CD4-positive, alpha-beta memory T cell (primary cell): ENCODE measurements at regions not wholly inside any gene's neighbourhood (a gene's known extent, or its start where the extent isn't known, plus 50 kb on each side); places are given as distances from the start of the nearest gene placed in this dataset.

Experiments
- CTCF ChIA-PET: fragments of 350-600 bp; sonication (Branson Sonifier 250); formaldehyde crosslinking; loops from one replicate; lab custom pipeline; 2021; ENCODE audit warnings: inconsistent platforms; ENCODE audit not compliant: partially characterized antibody; lab: Charles Lee
- POLR2A ChIA-PET: fragments of 350-600 bp; sonication (Branson Sonifier 250); formaldehyde crosslinking; loops from one replicate; lab custom pipeline; 2021; ENCODE audit not compliant: partially characterized antibody; lab: Charles Lee
- DNase-seq, 5 donors: peaks; one replicate each; pipeline versions ENCODE4 v3.0.0 to v3.0.0-alpha.2; 2020 to 2022; ENCODE audit warnings: mixed read lengths in 1 of 5
- H3K27ac ChIP-seq: one replicate; pipeline ENCODE4 v1.7.0; 2013; ENCODE audit warnings: low read depth, low read length
- H3K27me3 ChIP-seq: 2 replicates; pipeline ENCODE4 v1.7.0; 2013; ENCODE audit warnings: mild to moderate bottlenecking, low read length, moderate library complexity; ENCODE audit not compliant: insufficient read depth
- H3K36me3 ChIP-seq: 2 replicates; pipeline ENCODE4 v1.7.0; 2013; ENCODE audit warnings: mild to moderate bottlenecking, low read length, moderate library complexity; ENCODE audit not compliant: insufficient read depth
- H3K4me1 ChIP-seq: 2 replicates; pipeline ENCODE4 v1.7.0; 2013; ENCODE audit warnings: mild to moderate bottlenecking, low read length, moderate library complexity; ENCODE audit not compliant: insufficient read depth
- H3K4me3 ChIP-seq, 2 donors: one replicate each; pipeline ENCODE4 v1.7.0; 2013; ENCODE audit warnings: low read length in 2 of 2, mild to moderate bottlenecking in 1 of 2
- H3K9me3 ChIP-seq, 2 donors: one replicate each; pipeline ENCODE4 v1.7.0; 2013; ENCODE audit warnings: low read length in 2 of 2, control low read depth in 1 of 2; ENCODE audit not compliant: control insufficient read depth in 1 of 2
- H3K27ac Mint-ChIP-seq, 7 donors: one replicate each; pipeline ENCODE4 v1.8.0; 2020 to 2021; ENCODE audit warnings: mixed read lengths in 7 of 7, mild to moderate bottlenecking in 6 of 7, inconsistent platforms in 3 of 7, moderate library complexity in 3 of 7
- H3K27me3 Mint-ChIP-seq, 2 donors: one replicate each; pipeline ENCODE4 v1.8.0; 2020 to 2021; ENCODE audit warnings: mixed read lengths in 2 of 2
- H3K36me3 Mint-ChIP-seq, 2 donors: one replicate each; pipeline ENCODE4 v1.8.0; 2020 to 2021; ENCODE audit warnings: mixed read lengths in 2 of 2, inconsistent platforms in 1 of 2, mild to moderate bottlenecking in 1 of 2
- H3K4me1 Mint-ChIP-seq, 4 donors: one replicate each; pipeline ENCODE4 v1.8.0; 2020 to 2021; ENCODE audit warnings: mixed read lengths in 4 of 4, mild to moderate bottlenecking in 1 of 4
- H3K4me3 Mint-ChIP-seq, 8 donors: one replicate each; pipeline ENCODE4 v1.8.0; 2020 to 2021; ENCODE audit warnings: mixed read lengths in 8 of 8, mild to moderate bottlenecking in 7 of 8, moderate library complexity in 6 of 8, inconsistent platforms in 3 of 8
- H3K9me3 Mint-ChIP-seq, 8 donors: one replicate each; pipeline ENCODE4 v1.8.0; 2020 to 2021; ENCODE audit warnings: mixed read lengths in 8 of 8, mild to moderate bottlenecking in 5 of 8, inconsistent platforms in 3 of 8, moderate library complexity in 1 of 8
- intact Hi-C: fragments of 100-400 bp; cut with micrococcal nuclease; formaldehyde crosslinking; loops from one replicate; pipeline ENCODE4 v1.15.1; 2023

- H3K27me3 Mint-ChIP-seq: no peaks in the 10 kb centered on the region
- CTCF ChIA-PET: no interaction called here
Measured at GRCh38 chrX:21153503-21153902, 220.7 kb upstream of the CNKSR2 start.

GRCh38 chrX:21155916-21156315 lies 218.3 kb upstream of the CNKSR2 start:
- intact Hi-C loops: no loop called here
- Mint-ChIP-seq H3K4me1 (no peaks in the 10 kb centered on the region), H3K27ac (no peak overlapping the region), H3K36me3 (no peaks in the 10 kb centered on the region), H3K4me3 (no peak overlapping the region), H3K27me3 (peaks cover 0 to 2% of the 10 kb centered on the region in 2 donors), H3K9me3 (peaks cover 0 to 3% (median 0%) of the 10 kb centered on the region in 8 donors)
- H3K4me1 ChIP-seq: no peaks in the 10 kb centered on the region
- no peaks in the 10 kb centered on the region for H3K36me3 ChIP-seq
- DNase-seq: no peak
- POLR2A ChIA-PET: no interaction called here
- H3K27me3 ChIP-seq: no peaks in the 10 kb centered on the region
- CTCF ChIA-PET: no interaction called here
- no peaks in the 10 kb centered on the region for H3K9me3 ChIP-seq
- no peak overlapping the region for H3K4me3 ChIP-seq
- H3K27ac ChIP-seq: no peak overlapping the region

More at GRCh38 chrX:21153503-21153902, 220.7 kb upstream of the CNKSR2 start:
- no peaks in the 10 kb centered on the region for H3K4me1 ChIP-seq
- H3K4me3 ChIP-seq: no peak overlapping the region
- no peaks in the 10 kb centered on the region for H3K9me3 ChIP-seq
- Mint-ChIP-seq H3K27ac (no peak overlapping the region), H3K4me3 (no peak overlapping the region), H3K4me1 (no peaks in the 10 kb centered on the region), H3K36me3 (no peaks in the 10 kb centered on the region), H3K9me3 (peaks cover 0 to 3% (median 0%) of the 10 kb centered on the region in 8 donors)
- H3K36me3 ChIP-seq: no peaks in the 10 kb centered on the region
- no peak for DNase-seq
- intact Hi-C loops: no loop called here
- no peaks in the 10 kb centered on the region for H3K27me3 ChIP-seq
- POLR2A ChIA-PET: no interaction called here
- no peak overlapping the region for H3K27ac ChIP-seq

GRCh38 chrX:21156632-21157031 lies 217.6 kb upstream of the CNKSR2 start:
- Mint-ChIP-seq H3K4me1 (no peaks in the 10 kb centered on the region), H3K9me3 (peaks cover 0 to 3% (median 0%) of the 10 kb centered on the region in 8 donors), H3K4me3 (no peak overlapping the region), H3K27me3 (peaks cover 0 to 2% of the 10 kb centered on the region in 2 donors), H3K36me3 (no peaks in the 10 kb centered on the region), H3K27ac (no peak overlapping the region)
- intact Hi-C loops: no loop called here
- ChIA-PET POLR2A (no interaction called here), CTCF (no interaction called here)
- Histone ChIP-seq H3K36me3 (no peaks in the 10 kb centered on the region), H3K4me1 (no peaks in the 10 kb centered on the region), H3K9me3 (no peaks in the 10 kb centered on the region), H3K27me3 (no peaks in the 10 kb centered on the region), H3K27ac (no peak overlapping the region), H3K4me3 (no peak overlapping the region)
- no peak for DNase-seq

- Histone ChIP-seq H3K27ac (no peak overlapping the region), H3K4me1 (no peaks in the 10 kb centered on the region), H3K36me3 (no peaks in the 10 kb centered on the region), H3K9me3 (no peaks in the 10 kb centered on the region), H3K4me3 (no peak overlapping the region), H3K27me3 (no peaks in the 10 kb centered on the region)
- ChIA-PET POLR2A (no interaction called here), CTCF (no interaction called here)
- Mint-ChIP-seq H3K4me1 (no peaks in the 10 kb centered on the region), H3K27me3 (peaks cover 0 to 2% of the 10 kb centered on the region in 2 donors), H3K9me3 (peaks cover 0 to 3% (median 0%) of the 10 kb centered on the region in 8 donors), H3K4me3 (no peak overlapping the region), H3K36me3 (no peaks in the 10 kb centered on the region), H3K27ac (no peak overlapping the region)
- DNase-seq: no peak
- intact Hi-C loops: no loop called here
Measured at GRCh38 chrX:21158678-21159077, 215.5 kb upstream of the CNKSR2 start.

- no peak overlapping the region for H3K4me3 Mint-ChIP-seq
- CTCF ChIA-PET: no interaction called here
- H3K9me3 ChIP-seq: no peaks in the 10 kb centered on the region
Measured at GRCh38 chrX:21166272-21166982, 207.8 kb upstream of the CNKSR2 start.

GRCh38 chrX:21167011-21167410 lies 207.2 kb upstream of the CNKSR2 start:
- H3K27ac ChIP-seq: no peak overlapping the region
- POLR2A ChIA-PET: no interaction called here
- Mint-ChIP-seq H3K36me3 (no peaks in the 10 kb centered on the region), H3K27ac (no peak overlapping the region), H3K4me1 (no peaks in the 10 kb centered on the region), H3K27me3 (no peaks in the 10 kb centered on the region), H3K4me3 (no peak overlapping the region), H3K9me3 (no peaks in the 10 kb centered on the region)
- intact Hi-C loops: no loop called here
- no peaks in the 10 kb centered on the region for H3K27me3 ChIP-seq
- no peak overlapping the region for H3K4me3 ChIP-seq
- no peaks in the 10 kb centered on the region for H3K9me3 ChIP-seq
- no peaks in the 10 kb centered on the region for H3K36me3 ChIP-seq
- CTCF ChIA-PET: no interaction called here
- H3K4me1 ChIP-seq: no peaks in the 10 kb centered on the region
- DNase-seq: no peak

More at GRCh38 chrX:21166272-21166982, 207.8 kb upstream of the CNKSR2 start:
- H3K4me1 Mint-ChIP-seq: no peaks in the 10 kb centered on the region
- H3K4me3 ChIP-seq: no peak overlapping the region
- no peaks in the 10 kb centered on the region for H3K4me1 ChIP-seq
- H3K27ac Mint-ChIP-seq: no peak overlapping the region
- DNase-seq: no peak
- H3K9me3 Mint-ChIP-seq: no peaks in the 10 kb centered on the region
- H3K36me3 Mint-ChIP-seq: no peaks in the 10 kb centered on the region
- no peaks in the 10 kb centered on the region for H3K36me3 ChIP-seq
- POLR2A ChIA-PET: no interaction called here
- intact Hi-C loops: no loop called here
- no peak overlapping the region for H3K27ac ChIP-seq
- no peaks in the 10 kb centered on the region for H3K27me3 Mint-ChIP-seq
- no peaks in the 10 kb centered on the region for H3K27me3 ChIP-seq

GRCh38 chrX:21167494-21167893 lies 206.7 kb upstream of the CNKSR2 start:
- Histone ChIP-seq H3K36me3 (no peaks in the 10 kb centered on the region), H3K4me1 (no peaks in the 10 kb centered on the region), H3K9me3 (no peaks in the 10 kb centered on the region), H3K27ac (no peak overlapping the region), H3K27me3 (no peaks in the 10 kb centered on the region), H3K4me3 (no peak overlapping the region)
- Mint-ChIP-seq H3K9me3 (no peaks in the 10 kb centered on the region), H3K27me3 (no peaks in the 10 kb centered on the region), H3K36me3 (no peaks in the 10 kb centered on the region), H3K27ac (no peak overlapping the region), H3K4me1 (no peaks in the 10 kb centered on the region), H3K4me3 (no peak overlapping the region)
- intact Hi-C loops: no loop called here
- CTCF ChIA-PET: no interaction called here
- POLR2A ChIA-PET: no interaction called here
- no peak for DNase-seq
